Heart left ventricle (tissue), 16 donors: ENCODE measurements at regions not wholly inside any gene's neighbourhood (a gene's known extent, or its start where the extent isn't known, plus 50 kb on each side); places are given as distances from the start of the nearest gene placed in this dataset.

Experiments used
- ATAC-seq, 4 donors: fragments of 200-7000 bp; cut with Tn5 transposase; one replicate each; pipeline ENCODE4 v1.9.1; 2020 to 2022; ENCODE audit warnings: moderate library complexity in 4 of 4, mild to moderate bottlenecking in 3 of 4, moderate number of reproducible peaks in 1 of 4
- DNase-seq, 5 donors: peaks; one replicate each; pipeline ENCODE4 v3.0.0-alpha.2; 2020
- H3K27ac ChIP-seq, 12 donors: fragments of 200-600 bp; sonication (generic) in 4 of 12; one replicate each; pipeline versions ENCODE4 v1.5.0 to v1.8.0; 2016 to 2022; ENCODE audit warnings: mild to moderate bottlenecking in 2 of 12
- H3K27me3 ChIP-seq, 9 donors: fragments of 200-600 bp; sonication (generic) in 2 of 9; one replicate each; pipeline versions ENCODE4 v1.5.1 to v1.8.0; 2016 to 2022; ENCODE audit warnings: mild to moderate bottlenecking in 3 of 9
- H3K36me3 ChIP-seq, 9 donors: fragments of 200-600 bp; sonication (generic) in 2 of 9; one replicate each; pipeline versions ENCODE4 v1.5.0 to v1.8.0; 2018 to 2022; ENCODE audit warnings: mild to moderate bottlenecking in 2 of 9
- H3K4me1 ChIP-seq, 12 donors: fragments of 200-600 bp; sonication (generic) in 4 of 12; one replicate each; pipeline versions ENCODE4 v1.5.0 to v1.8.0; 2016 to 2022; ENCODE audit warnings: mild to moderate bottlenecking in 3 of 12
- H3K4me3 ChIP-seq, 12 donors: fragments of 200-600 bp; sonication (generic) in 4 of 12; one replicate each; pipeline versions ENCODE4 v1.5.0 to v1.8.0; 2017 to 2022; ENCODE audit warnings: mild to moderate bottlenecking in 9 of 12, moderate library complexity in 4 of 12
- H3K9me3 ChIP-seq, 12 donors: fragments of 200-600 bp; sonication (generic) in 4 of 12; one replicate each; pipeline versions ENCODE4 v1.5.0 to v1.8.0; 2016 to 2022; ENCODE audit warnings: mild to moderate bottlenecking in 1 of 12
- POLR2A ChIP-seq, 2 donors: fragments of 450-650 bp; IDR thresholded peaks; one replicate each; pipeline ENCODE4 v1.6.1; 2017; ENCODE audit warnings: antibody characterized with exemption in 2 of 2, mild to moderate bottlenecking in 2 of 2, moderate library complexity in 2 of 2
- WGBS, 4 donors: extraction: QIAGEN DNeasy Blood & Tissue Kit in 2 of 4; methylation state at CpG; one replicate each; pipeline versions ENCODE4 v1.1.5 to v1.1.7; 2013 to 2018; 5-methylcytosine and 5-hydroxymethylcytosine counted together
- intact Hi-C, 10 donors: fragments of 100-400 bp; cut with DNase I; formaldehyde crosslinking; loops; one replicate each; pipeline versions ENCODE4 v1.11.1 to v1.14.2; 2022
- TF ChIP-seq, protein P1 (sequence below), 12 donors: fragments of 200-600 bp; sonication (generic) in 4 of 12; IDR thresholded peaks; one replicate each; pipeline versions ENCODE4 v1.5.0 to v1.8.0; 2018 to 2022; ENCODE audit warnings: antibody characterized with exemption in 12 of 12, mild to moderate bottlenecking in 5 of 12
- donor health status: ischemic (EF 13 %, LVEDD 7.1; RV severe dilation, severe dysfunction).
- donor health status: healthy with polysubstance abuse.
- donor health status: DM: no; HTN: yes; CAD: no.
- donor health status: DM: no; HTN: no; CAD: no.
- donor health status: ischemic (EF 25% LVEDD 6.9; RV normal size, moderate dysfunction).
- donor health status: ischemic (EF 25% LVEDD 5.7; RV mildly dilated, moderate dysfunction).
- donor health status: healthy.
- donor health status: DM: yes; HTN: yes; CAD: no.
- donor health status: ischemic (EF 35%, LVEDD 5.7; RV mildly dilated, moderate dysfunction).
- donor health status: nonischemic (EF 11% LVEDD 7.7; RV severe dilation, severe dysfunction).
- donor health status: DM: yes; HTN: yes; CAD: no.
- donor health status: PGD.
- donor health status: ischemic (EF 29% LVEDD 5.4; RV normal size, mild dysfunction).
- donor health status: nonischemic (EF 23%, LVEDD 6.1; RV moderate dilation, normal function).

- H3K4me1 ChIP-seq: no peaks in the 10 kb centered on the region
- no peak overlapping the region for H3K4me3 ChIP-seq
- peaks cover 0 to 4% (median 0%) of the 10 kb centered on the region in 12 donors for H3K9me3 ChIP-seq
- 62 to 71% (median 68%) methylated on average over 5 of the region's 5 CpGs for WGBS, 4 donors
- no peaks in the 10 kb centered on the region for H3K36me3 ChIP-seq
- no peak for ATAC-seq
- intact Hi-C loops: no loop called here
- no peak overlapping the region for H3K27ac ChIP-seq
- TF ChIP-seq POLR2A (IDR thresholded peaks at IDR 0.05): no peak
- TF ChIP-seq, protein P1, sequence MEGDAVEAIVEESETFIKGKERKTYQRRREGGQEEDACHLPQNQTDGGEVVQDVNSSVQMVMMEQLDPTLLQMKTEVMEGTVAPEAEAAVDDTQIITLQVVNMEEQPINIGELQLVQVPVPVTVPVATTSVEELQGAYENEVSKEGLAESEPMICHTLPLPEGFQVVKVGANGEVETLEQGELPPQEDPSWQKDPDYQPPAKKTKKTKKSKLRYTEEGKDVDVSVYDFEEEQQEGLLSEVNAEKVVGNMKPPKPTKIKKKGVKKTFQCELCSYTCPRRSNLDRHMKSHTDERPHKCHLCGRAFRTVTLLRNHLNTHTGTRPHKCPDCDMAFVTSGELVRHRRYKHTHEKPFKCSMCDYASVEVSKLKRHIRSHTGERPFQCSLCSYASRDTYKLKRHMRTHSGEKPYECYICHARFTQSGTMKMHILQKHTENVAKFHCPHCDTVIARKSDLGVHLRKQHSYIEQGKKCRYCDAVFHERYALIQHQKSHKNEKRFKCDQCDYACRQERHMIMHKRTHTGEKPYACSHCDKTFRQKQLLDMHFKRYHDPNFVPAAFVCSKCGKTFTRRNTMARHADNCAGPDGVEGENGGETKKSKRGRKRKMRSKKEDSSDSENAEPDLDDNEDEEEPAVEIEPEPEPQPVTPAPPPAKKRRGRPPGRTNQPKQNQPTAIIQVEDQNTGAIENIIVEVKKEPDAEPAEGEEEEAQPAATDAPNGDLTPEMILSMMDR (IDR thresholded peaks at IDR 0.05): no peak
- H3K27me3 ChIP-seq: no peaks in the 10 kb centered on the region
- DNase-seq: no peak
Measured at GRCh38 chrX:122046815-122047214, 999.4 kb downstream of the GLUD2 start.

DNA sequence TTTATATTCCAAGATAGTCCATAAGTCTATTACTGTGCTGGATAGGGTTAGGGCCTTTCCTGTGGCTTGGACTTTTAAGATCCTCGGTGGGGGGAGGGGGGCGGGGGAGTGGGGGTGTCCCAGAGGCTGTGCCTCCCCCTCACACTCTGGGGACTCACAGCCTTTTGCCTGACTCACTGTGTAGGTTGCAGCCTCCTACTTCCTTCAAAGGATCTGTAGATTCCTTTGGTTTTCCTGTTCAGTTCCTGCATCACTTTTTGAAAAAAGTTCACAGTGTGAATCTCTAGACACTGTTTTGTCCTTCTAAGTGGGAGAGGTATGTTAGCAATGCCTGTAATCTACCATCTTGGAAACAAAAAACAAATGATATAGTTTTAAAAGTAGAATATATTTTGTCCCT is 999.9 kb downstream of the GLUD2 start:
- Histone ChIP-seq H3K27me3 (no peaks in the 10 kb centered on the region), H3K4me3 (no peak overlapping the region), H3K27ac (no peak overlapping the region), H3K36me3 (no peaks in the 10 kb centered on the region), H3K4me1 (no peaks in the 10 kb centered on the region), H3K9me3 (peaks cover 0 to 4% (median 0%) of the 10 kb centered on the region in 12 donors)
- TF ChIP-seq, protein P1 (IDR thresholded peaks at IDR 0.05): no peak
- TF ChIP-seq POLR2A (IDR thresholded peaks at IDR 0.05): no peak
- DNase-seq: no peak
- no peak for ATAC-seq
- 23 to 33% (median 30%) methylated on average over 2 of the region's 2 CpGs for WGBS, 4 donors
- intact Hi-C loops: no loop called here

GRCh38 chrX:122055460-122055859 is 1008.0 kb downstream of the GLUD2 start:
- ATAC-seq (no peak), DNase-seq (no peak)
- 43 to 65% (median 53%) methylated on average over 2 of the region's 2 CpGs for WGBS, 4 donors
- Histone ChIP-seq H3K27ac (no peak overlapping the region), H3K36me3 (no peaks in the 10 kb centered on the region), H3K27me3 (no peaks in the 10 kb centered on the region), H3K4me3 (no peak overlapping the region), H3K9me3 (no peaks in the 10 kb centered on the region), H3K4me1 (no peaks in the 10 kb centered on the region)
- no peak for TF ChIP-seq POLR2A (IDR thresholded peaks at IDR 0.05)
- TF ChIP-seq, protein P1 (IDR thresholded peaks at IDR 0.05): no peak
- intact Hi-C loops: no loop called here

GRCh38 chrX:122055979-122056715 is 1008.7 kb downstream of the GLUD2 start:
- no peak for ATAC-seq
- Histone ChIP-seq H3K4me3 (no peak overlapping the region), H3K36me3 (no peaks in the 10 kb centered on the region), H3K4me1 (no peaks in the 10 kb centered on the region), H3K9me3 (no peaks in the 10 kb centered on the region), H3K27ac (no peak overlapping the region), H3K27me3 (no peaks in the 10 kb centered on the region)
- 63 to 71% (median 65%) methylated on average over 2 of the region's 2 CpGs for WGBS, 4 donors
- intact Hi-C loops: no loop called here
- no peak for DNase-seq
- no peak for TF ChIP-seq POLR2A (IDR thresholded peaks at IDR 0.05)
- TF ChIP-seq, protein P1 (IDR thresholded peaks at IDR 0.05): no peak
